Rectal smooth muscle tissue (tissue), 1 donor: ENCODE measurements at regions not wholly inside any gene's neighbourhood (a gene's known extent, or its start where the extent isn't known, plus 50 kb on each side); places are given as distances from the start of the nearest gene placed in this dataset.
"Not testable (repeated sequence)": the region's sequence is repeated elsewhere in the genome, so short reads cannot be mapped to it uniquely, and the experiment has no call there.

Experiments
- H3K27ac ChIP-seq: one replicate; pipeline ENCODE4 v1.7.0; 2013; ENCODE audit warnings: low read depth, low read length, inconsistent platforms
- H3K27me3 ChIP-seq: one replicate; pipeline ENCODE4 v1.7.0; 2013; ENCODE audit warnings: low read length; ENCODE audit not compliant: control insufficient read depth, insufficient read depth
- H3K36me3 ChIP-seq: one replicate; pipeline ENCODE4 v1.7.0; 2013; ENCODE audit warnings: low read length; ENCODE audit not compliant: control insufficient read depth, insufficient read depth
- H3K4me1 ChIP-seq: one replicate; pipeline ENCODE4 v1.7.0; 2013; ENCODE audit warnings: low read length; ENCODE audit not compliant: control insufficient read depth, insufficient read depth
- H3K4me3 ChIP-seq: one replicate; pipeline ENCODE4 v1.7.0; 2013; ENCODE audit warnings: low read length
- H3K9ac ChIP-seq: one replicate; pipeline ENCODE4 v1.7.0; 2013; ENCODE audit warnings: low read length

DNA sequence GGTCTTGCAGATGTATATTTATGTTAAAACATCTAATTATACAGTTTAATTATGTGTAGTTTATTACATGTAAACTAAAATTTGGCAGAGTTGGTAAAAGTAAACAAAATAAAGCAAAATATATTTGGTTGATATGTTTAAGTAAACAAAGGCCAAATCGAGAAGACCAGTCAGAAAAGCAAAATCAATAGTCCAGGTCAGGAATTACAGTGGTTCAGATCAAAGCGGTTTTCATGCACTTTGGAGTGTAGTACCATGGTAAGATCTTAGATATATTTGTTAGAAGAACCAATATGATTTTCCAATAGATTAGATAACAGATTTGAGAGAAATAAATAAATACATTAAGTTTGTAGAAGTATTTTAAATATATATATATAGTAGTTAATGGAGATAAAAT lies 1421.6 kb upstream of the CDH8 start:
- no peak overlapping the region for H3K27ac ChIP-seq
- no peaks in the 10 kb centered on the region for H3K4me1 ChIP-seq
- no peak overlapping the region for H3K4me3 ChIP-seq
- no peaks in the 10 kb centered on the region for H3K36me3 ChIP-seq
- no peaks in the 10 kb centered on the region for H3K27me3 ChIP-seq
- H3K9ac ChIP-seq: no peak overlapping the region

GRCh38 chr16:63453261-63453660 lies 1417.0 kb upstream of the CDH8 start:
- Histone ChIP-seq H3K4me3 (no peak overlapping the region), H3K27me3 (no peaks in the 10 kb centered on the region), H3K9ac (no peak overlapping the region), H3K4me1 (no peaks in the 10 kb centered on the region), H3K36me3 (no peaks in the 10 kb centered on the region), H3K27ac (no peak overlapping the region)

DNA sequence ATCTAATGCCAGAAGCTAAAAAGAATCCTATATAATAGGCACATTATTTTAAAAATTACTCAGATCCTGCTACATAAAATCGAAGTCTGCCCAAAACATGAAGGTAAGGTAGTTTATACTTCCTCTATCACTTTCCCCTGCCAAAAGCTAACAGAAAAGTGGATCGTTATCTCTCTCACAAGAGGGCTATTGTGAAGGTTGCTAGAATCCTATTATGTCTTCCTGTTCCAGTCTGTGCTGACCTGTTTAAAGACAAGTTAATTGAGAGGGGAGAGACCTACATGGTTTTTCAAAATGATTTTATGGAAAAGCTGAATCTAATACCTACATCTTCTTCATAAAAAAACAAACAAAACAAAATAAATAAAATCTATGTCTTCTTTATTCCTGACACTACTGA lies 1410.9 kb upstream of the CDH8 start:
- Histone ChIP-seq H3K27me3 (no peaks in the 10 kb centered on the region), H3K27ac (no peak overlapping the region), H3K9ac (no peak overlapping the region), H3K4me3 (no peak overlapping the region), H3K36me3 (no peaks in the 10 kb centered on the region), H3K4me1 (no peaks in the 10 kb centered on the region)

DNA sequence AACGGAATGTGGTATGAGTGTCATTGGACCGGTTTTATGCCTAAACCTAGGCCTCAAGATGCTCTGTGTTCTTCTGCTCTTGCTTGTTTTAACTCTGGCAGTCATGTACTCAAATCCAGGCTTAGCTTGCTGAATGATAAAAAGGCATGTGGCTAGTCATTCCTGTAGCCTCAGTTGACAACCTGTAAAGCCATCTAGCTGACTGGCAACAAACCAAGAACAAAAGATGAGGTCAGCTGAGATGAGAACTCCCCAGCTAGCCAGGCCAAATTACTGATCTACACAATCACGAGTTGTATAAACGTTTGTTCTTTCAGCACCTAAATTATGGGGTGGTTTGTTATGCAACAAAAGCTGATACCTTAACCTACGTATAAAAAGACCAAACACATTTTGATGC lies 1406.0 kb upstream of the CDH8 start:
- H3K4me3 ChIP-seq: no peak overlapping the region
- no peaks in the 10 kb centered on the region for H3K27me3 ChIP-seq
- H3K9ac ChIP-seq: no peak overlapping the region
- no peaks in the 10 kb centered on the region for H3K4me1 ChIP-seq
- H3K36me3 ChIP-seq: no peaks in the 10 kb centered on the region
- no peak overlapping the region for H3K27ac ChIP-seq

DNA sequence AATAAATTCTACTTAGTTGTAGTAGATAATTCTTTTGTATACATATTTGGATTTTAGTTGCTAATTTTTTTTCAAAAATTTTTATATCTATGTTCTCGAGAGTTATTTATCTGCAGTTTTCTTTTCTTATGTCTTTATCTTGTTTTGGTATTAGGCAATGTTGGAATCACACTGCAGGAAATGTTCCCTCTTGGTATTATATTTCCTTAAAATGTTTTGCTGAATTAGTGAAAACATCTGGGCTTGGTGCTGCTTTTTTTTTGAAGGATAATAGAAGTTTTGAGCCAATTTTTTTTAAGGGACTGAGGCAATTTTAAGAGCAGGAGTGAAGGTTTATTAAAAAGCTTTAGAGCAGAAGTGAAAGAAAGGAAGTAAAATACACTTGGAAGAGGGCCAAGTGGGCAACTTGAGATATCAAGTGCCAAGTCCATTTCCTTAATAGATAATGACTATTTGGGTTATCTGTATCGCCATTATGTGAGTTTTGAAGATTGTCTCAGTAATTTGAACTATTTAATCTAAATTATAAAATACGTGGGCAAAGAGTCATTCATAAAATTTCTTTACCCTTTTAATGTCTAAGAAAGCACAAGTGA lies 1390.1 kb upstream of the CDH8 start:
- Histone ChIP-seq H3K9ac (no peak overlapping the region), H3K27me3 (no peaks in the 10 kb centered on the region), H3K27ac (no peak overlapping the region), H3K4me3 (no peak overlapping the region), H3K36me3 (no peaks in the 10 kb centered on the region), H3K4me1 (no peaks in the 10 kb centered on the region)

- no peaks in the 10 kb centered on the region for H3K4me1 ChIP-seq
- no peak overlapping the region for H3K9ac ChIP-seq
- no peaks in the 10 kb centered on the region for H3K27me3 ChIP-seq
- no peak overlapping the region for H3K27ac ChIP-seq
- no peak overlapping the region for H3K4me3 ChIP-seq
- no peaks in the 10 kb centered on the region for H3K36me3 ChIP-seq
Measured at GRCh38 chr16:63422715-63423114, 1386.5 kb upstream of the CDH8 start.

DNA sequence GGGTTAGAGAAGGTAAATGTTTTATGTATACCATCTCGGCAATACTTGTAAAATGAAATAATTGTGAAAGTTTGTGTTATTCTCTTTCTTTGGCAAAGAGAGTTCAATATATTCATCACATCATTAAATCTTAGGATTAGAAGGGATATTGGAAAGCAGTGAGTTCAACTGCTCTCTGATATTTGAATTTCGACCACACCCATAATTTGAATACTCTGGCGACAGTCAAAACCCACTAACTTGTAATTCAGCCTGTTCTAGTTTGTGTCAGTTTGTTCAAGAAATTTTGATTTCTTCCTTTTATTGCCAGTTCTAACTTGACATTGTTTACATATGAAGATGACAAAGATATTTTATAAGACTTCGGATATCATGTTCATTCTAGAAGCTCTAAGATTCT lies 1380.5 kb upstream of the CDH8 start:
- no peaks in the 10 kb centered on the region for H3K36me3 ChIP-seq
- H3K27ac ChIP-seq: no peak overlapping the region
- H3K27me3 ChIP-seq: no peaks in the 10 kb centered on the region
- H3K4me3 ChIP-seq: no peak overlapping the region
- H3K9ac ChIP-seq: no peak overlapping the region
- H3K4me1 ChIP-seq: no peaks in the 10 kb centered on the region

DNA sequence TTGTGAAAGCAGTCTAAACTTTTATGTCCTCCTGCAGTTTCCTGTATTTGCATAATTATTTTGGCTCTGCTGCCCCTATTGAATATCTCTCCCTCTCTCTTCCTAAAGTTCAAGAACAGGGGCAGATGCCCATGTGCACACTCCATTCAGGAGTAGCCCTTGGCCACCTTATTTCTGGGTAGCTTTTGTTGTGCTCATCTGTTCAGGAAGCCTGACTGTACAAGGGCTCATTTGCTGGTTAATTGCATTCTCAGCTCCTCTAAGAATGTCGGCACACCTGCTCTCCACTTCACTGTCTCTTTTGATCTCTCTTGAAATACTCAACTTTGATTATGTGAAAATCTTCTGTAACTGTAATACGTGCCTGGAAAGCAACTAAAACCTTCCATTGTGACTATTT lies 1378.8 kb upstream of the CDH8 start:
- Histone ChIP-seq H3K27ac (no peak overlapping the region), H3K27me3 (no peaks in the 10 kb centered on the region), H3K36me3 (no peaks in the 10 kb centered on the region), H3K4me1 (no peaks in the 10 kb centered on the region), H3K9ac (no peak overlapping the region), H3K4me3 (no peak overlapping the region)

- Histone ChIP-seq H3K27ac (no peak overlapping the region), H3K9ac (no peak overlapping the region), H3K4me3 (no peak overlapping the region), H3K4me1 (no peaks in the 10 kb centered on the region), H3K27me3 (no peaks in the 10 kb centered on the region), H3K36me3 (no peaks in the 10 kb centered on the region)
Measured at GRCh38 chr16:63410594-63410993, 1374.4 kb upstream of the CDH8 start.

- H3K4me3 ChIP-seq: no peak overlapping the region
- no peaks in the 10 kb centered on the region for H3K4me1 ChIP-seq
- H3K27ac ChIP-seq: no peak overlapping the region
- no peak overlapping the region for H3K9ac ChIP-seq
- no peaks in the 10 kb centered on the region for H3K27me3 ChIP-seq
- H3K36me3 ChIP-seq: no peaks in the 10 kb centered on the region
Measured at GRCh38 chr16:63403792-63404191, 1367.6 kb upstream of the CDH8 start.

DNA sequence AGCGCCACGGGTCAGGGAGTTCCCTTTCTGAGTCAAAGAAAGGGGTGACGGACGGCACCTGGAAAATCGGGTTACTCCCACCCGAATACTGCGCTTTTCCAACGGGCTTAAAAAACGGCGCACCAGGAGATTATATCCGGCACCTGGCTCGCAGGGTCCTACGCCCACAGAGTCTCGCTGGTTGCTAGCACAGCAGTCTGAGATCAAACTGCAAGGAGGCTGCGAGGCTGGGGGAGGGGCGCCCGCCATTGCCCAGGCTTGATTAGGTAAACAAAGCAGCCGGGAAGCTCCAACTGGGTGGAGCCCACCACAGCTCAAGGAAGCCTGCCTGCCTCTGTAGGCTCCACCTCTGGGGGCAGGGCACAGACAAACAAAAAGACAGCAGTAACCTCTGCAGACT lies 1352.0 kb upstream of the CDH8 start:
- not testable (repeated sequence) for H3K36me3 ChIP-seq, H3K4me1 ChIP-seq, H3K27ac ChIP-seq, H3K27me3 ChIP-seq, H3K9ac ChIP-seq, H3K4me3 ChIP-seq

GRCh38 chr16:63385714-63386432 lies 1349.6 kb upstream of the CDH8 start:
- Histone ChIP-seq H3K27me3 (no peaks in the 10 kb centered on the region), H3K4me1 (no peaks in the 10 kb centered on the region), H3K9ac (no peak overlapping the region), H3K4me3 (no peak overlapping the region), H3K36me3 (no peaks in the 10 kb centered on the region), H3K27ac (no peak overlapping the region)

- no peaks in the 10 kb centered on the region for H3K36me3 ChIP-seq
- no peaks in the 10 kb centered on the region for H3K4me1 ChIP-seq
- H3K4me3 ChIP-seq: no peak overlapping the region
- H3K9ac ChIP-seq: no peak overlapping the region
- H3K27me3 ChIP-seq: no peaks in the 10 kb centered on the region
- no peak overlapping the region for H3K27ac ChIP-seq
Measured at GRCh38 chr16:63373744-63374143, 1337.5 kb upstream of the CDH8 start.
